D341Med (cell line): ENCODE measurements at regions not wholly inside any gene's neighbourhood (a gene's known extent, or its start where the extent isn't known, plus 50 kb on each side); places are given as distances from the start of the nearest gene placed in this dataset.

Experiments
- DNase-seq: peaks from one replicate; pipeline ENCODE4 v3.0.0; 2012; ENCODE audit warnings: low spot score

DNA sequence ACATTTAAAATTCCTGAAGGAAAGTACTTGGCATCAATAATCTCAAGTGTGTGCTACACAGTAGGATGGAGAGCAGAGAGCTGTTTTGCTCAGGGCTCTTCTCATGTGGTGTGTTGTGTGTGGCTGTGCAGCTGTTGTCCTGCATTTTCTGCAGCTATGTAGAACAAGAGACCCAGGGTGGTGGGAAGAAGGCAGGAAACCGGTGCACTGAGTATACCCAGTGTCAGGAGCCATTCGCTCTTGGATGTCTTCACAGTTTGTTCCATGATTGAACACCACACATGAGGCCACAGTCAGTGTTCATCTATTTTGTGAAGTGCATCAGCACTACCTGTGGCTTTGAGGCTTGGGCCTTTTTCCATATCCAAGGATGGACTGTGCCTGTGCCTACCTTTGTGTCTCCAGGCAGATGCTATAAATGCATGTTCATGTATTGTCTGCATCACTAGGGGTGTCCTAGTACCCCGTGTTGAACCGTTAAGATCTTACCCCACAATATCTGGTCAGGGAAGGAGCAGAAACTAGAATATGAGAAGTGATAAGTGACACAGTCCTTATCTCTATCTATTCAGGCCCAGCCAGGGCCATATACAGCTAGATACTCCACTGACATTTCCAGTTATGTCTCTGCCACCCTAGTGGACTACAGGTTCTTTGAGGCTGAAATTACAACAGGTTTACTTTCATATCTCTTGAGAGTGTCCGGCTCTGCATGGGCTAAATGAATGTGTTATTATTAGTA lies 194.3 kb downstream of the NR2F2 start:
- no peak for DNase-seq

DNA sequence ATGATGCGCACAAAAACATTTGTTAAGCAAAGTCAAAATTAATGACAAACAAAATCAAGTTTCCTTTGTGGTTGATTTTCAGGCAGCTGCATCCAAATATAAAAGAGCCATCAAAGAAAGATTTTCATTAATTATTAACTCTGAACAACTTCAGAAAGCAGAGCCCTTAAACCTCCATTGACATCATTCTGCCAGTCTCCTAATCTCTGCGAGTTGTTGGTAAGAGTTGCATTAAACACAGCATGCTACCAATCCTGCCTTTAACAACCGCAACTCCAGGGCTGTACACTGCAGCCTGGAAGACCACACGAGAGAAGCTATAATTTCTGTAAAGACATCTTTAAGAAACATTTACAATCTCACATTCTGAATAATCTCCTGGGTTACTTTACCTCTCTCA lies 204.6 kb downstream of the NR2F2 start:
- DNase-seq = no peak

DNA sequence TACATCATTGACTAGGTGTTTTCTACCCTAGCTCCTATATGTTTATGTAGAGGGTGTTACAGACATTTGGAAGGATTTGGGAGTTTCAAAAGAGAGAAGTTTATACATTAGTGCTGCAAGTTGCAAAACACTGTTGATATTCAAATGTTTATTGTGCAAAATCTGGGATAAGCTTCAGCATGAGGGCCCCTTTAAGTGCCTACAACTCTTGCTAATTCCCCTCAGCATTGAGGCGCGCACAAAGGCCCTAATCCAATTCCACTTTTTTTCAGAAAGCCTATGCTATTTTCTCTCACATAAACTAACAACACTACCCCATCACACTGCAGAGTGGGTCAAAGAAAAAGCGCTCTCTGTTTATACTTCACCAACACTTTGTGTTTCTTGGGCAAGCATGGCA lies 208.0 kb downstream of the NR2F2 start:
- DNase-seq = no peak

DNA sequence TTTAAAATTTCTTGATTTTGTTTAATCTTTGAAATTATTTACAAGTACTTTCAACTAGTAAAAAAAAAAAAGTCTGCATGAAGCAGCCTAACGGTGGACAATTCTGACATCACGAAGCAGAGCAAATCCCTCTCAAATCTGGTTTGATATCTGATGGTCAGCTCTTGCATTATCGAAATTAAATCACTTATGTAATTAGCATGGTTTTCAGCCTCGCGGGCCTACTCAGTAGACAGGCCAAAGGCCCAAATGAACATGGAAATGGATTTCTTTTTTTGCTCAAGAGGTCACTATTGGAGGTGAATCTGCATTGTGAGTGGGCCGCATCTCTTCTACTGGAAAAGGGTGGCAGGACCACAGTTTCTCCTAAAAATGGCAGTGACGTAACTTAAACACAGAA lies 209.8 kb downstream of the NR2F2 start:
- DNase-seq = no peak

DNA sequence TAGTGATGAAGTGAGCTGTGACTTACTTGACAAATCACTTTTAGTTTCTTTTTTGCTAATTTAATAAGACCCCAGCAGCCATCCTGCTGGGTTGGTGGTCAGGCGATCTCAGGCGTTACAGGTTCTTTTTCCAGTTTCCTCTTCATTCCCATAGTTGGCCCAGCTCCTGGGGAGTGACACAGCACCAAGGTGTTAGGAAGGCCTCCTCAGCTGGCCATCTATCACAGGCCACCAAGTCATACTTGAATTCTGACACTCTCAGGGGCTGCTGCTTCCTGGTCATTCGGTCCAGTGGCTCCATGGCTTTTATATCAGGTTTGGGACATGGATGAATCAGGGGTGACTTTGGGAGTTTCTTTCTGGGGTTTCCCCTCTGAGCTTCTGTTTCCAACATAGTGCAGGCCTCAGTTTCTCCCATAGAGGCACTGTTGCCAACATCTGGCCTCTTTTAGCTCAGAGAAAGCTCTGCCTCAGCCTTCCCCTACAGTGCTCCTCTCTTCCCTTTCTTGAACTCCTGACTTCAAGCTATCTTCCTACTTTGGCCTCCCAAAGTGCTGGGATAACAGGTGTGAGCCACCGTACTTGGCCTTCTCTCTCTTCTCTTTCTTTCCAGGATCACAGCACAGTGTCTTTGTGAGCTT lies 211.8 kb downstream of the NR2F2 start:
- no peak for DNase-seq

DNA sequence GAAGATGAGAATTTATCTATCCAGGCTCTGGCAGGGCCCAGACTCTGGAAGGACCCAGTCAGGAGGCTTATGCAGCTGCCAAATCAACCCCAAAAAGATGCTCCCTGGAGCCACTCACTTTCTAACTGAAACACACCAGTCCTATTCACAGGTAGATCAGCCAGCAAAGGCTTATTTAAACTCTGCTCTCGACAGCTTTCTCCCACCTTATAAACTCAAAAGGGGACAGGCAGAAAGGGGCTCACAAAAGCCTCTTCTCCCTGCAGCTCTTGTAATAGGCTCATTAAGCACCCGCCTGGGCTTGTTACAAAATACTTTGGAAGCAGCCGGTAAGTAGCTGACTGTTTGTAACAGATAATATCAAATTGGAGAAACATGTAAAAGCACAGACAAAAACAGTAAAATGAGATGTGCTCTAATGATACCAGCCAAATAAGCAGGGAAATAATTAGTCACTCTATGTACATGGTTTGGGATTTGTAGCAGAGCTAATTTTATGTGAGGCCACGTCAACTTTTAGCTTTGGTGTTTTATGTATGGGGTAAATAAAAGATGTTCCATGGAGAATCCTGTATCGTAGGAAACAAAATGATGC lies 213.8 kb downstream of the NR2F2 start:
- no peak for DNase-seq

DNA sequence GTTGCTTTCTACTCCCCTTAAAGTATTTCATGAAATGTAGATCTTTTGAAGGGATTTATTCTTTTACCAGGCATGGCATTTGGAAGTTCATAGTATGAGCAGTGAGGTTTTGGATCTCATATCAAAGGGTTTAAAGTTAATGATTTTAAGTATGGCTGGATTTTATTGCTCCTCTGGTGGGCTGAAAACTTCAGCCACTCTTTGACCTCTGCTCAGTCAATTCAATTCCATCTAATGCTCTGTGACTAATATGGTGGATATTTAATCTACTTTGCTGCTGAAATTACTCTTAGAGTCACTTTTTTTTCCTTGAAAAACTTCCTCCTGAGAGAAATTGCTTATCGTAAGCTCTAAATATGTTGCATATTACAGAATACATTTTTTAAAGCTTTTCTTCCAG lies 218.6 kb downstream of the NR2F2 start:
- no peak for DNase-seq

DNA sequence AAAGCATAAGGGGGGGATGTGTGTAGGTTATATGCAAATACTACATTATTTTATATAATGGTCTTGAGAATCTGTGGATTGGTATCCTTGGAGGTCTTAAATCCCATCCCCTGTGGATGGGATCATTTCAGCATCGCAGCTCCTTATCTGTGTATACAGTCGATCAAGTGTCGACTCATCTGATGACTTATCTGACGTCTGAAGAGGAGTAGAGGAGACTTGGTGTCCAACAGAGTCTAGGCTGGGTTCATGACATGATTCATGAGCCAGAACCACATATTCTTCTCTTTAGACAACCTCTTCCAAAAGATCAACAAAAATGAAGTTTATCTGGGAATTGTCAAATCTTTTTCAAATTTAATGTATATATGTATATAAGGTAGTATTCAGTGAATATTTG lies 220.7 kb downstream of the NR2F2 start:
- DNase-seq = no peak

DNA sequence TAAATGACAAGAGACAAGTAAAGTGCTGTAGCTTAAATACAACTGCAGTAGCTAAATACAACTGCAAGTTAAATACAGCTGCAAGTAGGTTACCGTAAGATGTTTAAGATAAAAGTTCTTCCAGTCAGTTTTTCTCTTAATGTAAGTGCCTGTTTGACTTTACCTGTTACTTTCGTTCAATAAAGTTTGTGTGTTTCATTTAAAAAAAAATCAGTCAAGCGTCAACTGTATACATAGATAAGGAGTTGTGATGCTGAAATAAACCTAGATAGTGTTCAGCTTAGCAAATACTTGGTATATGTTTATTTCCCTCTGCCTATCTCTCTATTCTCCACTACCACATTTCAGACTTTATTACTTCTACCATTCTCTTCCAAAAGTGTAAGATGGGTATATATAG lies 221.2 kb downstream of the NR2F2 start:
- no peak for DNase-seq

DNA sequence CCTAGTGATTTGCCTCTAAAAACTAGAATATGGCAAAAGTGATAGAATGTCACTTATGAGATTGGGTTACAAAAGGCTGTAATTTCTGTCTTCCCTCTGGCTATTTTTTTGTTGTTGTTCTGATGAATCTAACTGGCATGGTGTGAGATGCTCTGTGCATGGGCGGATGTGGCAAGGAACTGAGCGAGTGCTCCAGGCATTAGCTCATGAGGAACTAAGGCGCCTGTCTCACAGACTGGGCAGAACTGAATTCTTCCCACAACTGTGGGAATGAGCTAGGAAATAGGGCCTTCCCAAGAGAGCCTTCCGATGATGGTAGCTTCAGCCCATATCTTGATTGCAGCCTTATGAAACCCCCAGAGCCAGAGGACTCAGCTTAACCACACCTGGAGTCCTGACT lies 222.5 kb downstream of the NR2F2 start:
- no peak for DNase-seq

DNA sequence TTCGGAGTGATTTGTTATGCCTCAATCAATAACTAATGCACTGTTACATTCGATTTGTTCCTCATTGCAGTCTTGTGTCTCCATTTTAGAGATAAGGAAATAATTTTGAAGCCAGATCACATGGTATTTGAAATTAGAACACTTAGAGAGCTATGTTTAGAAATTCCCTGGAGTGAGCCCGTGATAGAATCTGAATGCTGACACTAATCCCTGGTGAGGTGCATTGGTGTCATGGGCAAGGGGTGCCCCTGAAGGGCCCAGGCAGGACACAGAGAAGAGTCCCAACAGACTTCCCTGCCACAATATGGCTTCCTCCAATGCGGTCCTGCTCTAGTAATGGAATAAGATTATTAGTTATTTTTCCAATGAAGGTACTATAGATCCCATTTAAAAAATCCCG lies 223.0 kb downstream of the NR2F2 start:
- DNase-seq = no peak

DNA sequence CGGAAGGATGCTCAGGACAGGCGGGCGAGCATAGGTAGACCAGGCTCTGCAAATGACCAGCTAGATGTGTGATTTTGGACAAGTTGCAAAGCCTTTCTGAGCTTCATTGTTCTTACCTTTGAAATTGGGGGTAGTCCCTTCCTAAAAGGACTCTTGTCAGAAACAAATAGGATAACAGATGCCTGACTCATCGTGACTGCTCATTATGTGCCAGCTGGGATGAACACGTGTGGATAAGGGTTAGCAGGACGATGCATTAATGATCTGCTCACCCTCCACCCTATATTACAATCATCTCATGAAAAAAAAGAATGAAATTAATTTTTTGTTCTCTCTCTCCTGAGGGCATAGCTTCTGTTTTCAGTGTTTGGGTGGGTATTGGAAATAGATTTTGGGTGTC lies 223.4 kb downstream of the NR2F2 start:
- no peak for DNase-seq

DNA sequence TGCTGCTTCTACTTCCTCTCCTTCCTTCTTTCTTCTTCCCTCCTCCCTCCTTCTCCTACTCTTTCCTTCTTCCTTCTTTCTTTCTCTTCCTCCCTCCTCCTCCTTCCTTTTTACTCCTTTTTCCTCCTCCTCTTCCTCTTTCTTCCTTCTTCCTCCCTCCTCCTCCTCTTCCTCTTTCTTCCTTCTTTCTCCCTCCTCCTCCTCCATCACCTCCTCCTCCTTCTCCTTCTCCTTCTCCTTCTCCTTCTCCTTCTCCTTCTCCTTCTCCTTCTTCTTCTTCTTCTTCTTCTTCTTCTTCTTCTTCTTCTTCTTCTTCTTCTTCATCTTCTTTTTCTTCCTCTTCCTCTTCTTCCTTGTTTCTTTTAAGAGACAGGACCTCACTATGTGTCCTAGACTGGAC lies 224.0 kb downstream of the NR2F2 start:
- DNase-seq = no peak

DNA sequence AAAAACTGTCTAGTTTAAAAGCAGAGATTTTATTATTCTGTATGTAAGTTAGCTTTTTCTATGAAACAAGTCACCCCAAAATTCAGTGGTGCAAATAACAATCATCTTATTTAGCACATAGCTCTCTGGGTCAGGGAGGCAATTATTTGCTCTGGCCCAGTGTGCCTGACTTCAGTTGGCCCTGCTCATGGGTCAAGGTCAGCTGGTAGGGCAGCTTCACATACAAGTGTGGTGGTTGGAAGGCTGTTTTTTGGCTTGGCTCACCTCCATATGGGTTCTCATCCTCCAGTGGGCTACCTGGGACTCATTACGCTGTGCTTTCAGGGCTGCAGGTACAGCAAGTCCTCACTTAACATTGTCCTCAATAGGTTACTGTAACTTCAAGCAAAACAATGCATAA lies 228.6 kb downstream of the NR2F2 start:
- no peak for DNase-seq

DNA sequence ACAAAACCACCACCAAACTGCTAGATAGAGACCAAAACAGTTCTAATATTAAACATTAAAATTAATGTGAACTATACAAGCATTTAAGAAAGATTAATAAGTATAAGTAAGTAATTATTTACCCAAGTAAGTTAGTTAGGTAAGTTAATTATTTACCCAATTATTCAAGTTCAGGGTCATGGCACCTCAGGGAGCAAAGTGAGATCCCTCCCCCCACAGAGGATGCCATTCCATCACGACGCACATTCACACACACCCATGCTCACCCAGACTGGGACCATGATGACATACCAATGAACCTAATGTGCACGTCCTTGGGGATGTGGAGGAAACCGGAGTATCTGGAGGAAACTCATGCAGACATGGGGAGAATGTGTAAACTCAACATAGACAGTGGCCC lies 229.1 kb downstream of the NR2F2 start:
- DNase-seq = no peak

DNA sequence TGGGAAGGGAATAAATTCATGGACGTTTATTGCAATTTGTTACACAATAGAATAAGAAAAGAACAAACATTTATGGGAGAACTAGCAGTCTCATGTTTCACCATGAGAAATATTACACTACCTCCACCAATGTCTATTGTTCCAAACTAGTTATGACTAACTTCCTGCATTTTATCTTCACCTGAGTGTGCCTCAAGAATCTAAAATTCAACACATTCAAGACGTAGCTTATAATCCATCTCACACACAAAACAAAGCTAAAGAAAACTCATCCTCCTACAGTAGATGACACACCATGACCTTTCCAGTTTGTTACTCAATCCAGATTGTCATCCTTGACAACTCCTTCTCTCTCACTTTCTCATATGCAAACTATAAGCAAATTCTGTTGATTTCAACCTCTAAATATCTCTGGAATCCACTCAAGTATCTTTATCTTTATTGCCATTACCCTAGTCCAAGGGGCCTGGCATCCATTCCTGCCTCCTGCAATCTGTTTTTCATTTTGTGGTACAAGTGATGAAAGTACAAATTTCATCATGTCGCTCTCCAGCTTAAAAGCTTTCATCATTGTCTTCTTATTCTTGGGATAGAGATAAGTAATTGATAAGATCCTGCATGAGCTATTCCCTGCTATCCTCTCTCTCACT lies 229.9 kb downstream of the NR2F2 start:
- DNase-seq = no peak

DNA sequence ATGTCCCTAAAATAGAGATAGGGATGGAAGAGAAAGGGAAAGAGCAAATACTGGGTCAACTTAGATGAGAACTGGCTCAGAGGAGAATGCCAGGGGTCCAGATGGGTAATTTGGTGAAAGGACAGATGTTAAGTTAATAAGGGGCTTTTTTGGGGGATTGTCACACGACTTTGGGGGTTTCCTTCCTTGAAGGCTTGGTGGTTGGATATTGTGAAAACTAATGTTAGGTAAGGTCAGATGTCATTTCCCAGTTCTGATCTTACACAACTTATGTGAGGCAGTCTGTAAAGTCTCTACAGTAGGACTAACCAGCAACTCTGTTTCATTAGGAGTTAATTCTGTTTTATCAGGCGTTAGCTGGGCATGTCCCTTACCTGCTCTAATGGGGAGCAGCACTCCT lies 231.1 kb downstream of the NR2F2 start:
- DNase-seq = no peak

DNA sequence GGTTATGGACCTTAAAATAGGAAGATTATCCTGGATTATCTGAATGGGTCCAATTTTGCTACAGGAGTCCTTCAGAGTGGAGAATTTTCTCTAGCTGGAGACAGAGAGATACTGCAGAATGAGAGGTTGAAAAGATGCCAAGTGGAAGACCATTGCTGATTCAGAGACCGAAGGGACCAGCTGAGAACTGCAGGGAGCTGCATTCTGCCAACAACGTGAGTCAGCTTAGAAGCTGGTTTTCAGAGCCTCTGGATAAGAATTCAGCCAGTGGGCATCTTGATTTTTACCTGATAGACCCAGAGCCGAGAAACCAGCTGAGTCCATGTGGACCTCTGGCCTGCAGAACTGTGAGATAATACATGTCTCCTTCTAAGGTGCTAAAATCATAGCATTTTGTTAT lies 234.0 kb downstream of the NR2F2 start:
- no peak for DNase-seq

DNA sequence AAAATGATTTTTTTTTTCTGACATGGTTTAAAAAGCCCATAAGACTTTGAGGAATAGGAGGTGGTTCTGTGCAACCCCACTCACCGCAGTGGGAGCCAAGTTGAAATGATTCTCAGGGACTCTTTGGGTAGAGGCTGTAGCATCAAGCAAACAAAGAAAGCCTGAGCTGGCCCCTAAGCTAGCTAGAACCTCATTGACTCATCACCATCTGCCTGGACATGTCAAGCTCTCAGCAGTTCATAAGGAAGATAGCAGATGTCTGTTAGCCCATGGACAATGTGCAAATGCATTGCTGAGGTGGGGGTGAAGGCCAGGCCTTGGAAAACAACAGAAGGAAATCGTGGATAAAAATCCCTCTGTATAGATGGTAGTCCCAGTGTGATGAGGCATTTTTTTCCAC lies 234.8 kb downstream of the NR2F2 start:
- DNase-seq = no peak

DNA sequence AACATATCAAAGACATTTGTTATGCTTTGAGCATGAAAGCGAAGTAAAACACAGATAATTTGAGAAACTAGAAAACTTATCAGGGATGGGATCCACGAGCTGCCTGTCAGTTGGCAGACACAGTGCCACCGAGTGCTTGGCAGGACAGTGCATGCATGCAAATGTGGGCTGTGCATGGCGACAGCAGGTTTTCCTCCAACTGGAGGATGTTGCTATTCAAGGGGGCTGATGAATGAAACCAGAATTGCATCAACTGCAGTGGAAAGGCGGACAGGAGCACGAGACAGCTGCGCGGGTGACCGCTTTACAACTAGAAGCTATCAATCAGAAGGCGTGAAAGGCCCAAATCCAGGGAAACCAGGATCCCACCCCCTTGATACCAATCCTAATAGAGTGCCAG lies 244.3 kb downstream of the NR2F2 start:
- no peak for DNase-seq

DNA sequence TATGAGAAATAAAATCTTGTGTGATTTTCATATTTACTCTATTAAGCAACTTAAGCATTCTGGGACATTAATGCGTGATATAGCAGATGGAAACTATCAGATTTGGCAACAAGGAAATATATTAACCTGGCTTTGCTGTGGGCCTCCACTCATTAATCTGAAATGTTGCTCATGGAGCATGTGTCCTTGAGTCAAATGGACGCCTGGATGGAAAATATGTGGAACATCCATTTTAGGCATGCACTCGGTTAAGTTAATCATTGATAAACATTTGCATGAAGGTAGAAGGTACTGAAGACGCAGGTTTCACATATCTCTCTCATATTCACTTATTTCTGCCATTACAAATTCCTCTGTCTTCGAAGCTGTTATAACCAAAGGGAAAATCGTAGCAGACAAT lies 246.1 kb downstream of the NR2F2 start:
- no peak for DNase-seq

DNA sequence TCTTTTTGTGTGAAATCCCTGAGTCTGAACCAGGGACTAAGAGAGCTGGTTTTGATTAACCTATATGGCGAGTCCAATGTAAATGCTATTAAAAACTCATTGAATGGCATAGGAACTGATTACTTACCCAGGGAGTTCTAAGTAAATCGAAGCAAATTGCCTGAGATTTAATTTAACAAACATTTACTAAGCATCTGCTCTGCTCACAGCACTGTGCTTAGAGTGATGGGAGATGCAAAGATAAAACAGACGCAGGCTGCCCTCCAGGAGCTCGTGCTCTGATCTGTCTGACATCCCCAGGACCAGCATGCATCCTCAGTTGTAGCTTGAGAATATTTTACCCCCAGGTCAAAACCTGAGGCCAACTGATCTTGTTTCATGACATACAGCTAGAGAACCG lies 247.9 kb downstream of the NR2F2 start:
- no peak for DNase-seq

DNA sequence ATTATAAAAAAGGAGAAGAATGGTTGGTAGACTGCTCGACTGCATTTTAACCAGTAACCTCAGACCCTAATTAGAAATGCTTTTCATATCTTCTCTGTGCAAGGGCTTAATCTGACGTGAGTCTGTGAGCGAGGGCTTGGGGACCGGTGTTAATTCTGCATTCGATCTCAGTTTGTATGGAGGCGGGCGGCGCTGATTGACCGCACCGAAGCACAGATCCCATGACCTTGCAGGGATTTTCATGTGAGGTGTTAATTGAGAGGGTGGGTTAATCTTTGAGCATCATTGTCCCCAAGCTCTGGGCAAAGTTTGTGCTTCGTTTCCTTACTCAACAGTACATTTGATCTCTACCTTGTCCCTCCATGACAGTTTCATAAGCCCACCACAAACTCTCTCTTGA lies 250.9 kb downstream of the NR2F2 start:
- DNase-seq = no peak
